MM.1S (cell line): ENCODE measurements at regions not wholly inside any gene's neighbourhood (a gene's known extent, or its start where the extent isn't known, plus 50 kb on each side); places are given as distances from the start of the nearest gene placed in this dataset.

Source experiments
- EZH2 ChIP-seq: fragments of 300-600 bp; sonication (generic); optimal IDR thresholded peaks from 2 replicates; pipeline ENCODE3; 2017; ENCODE audit warnings: low read depth, mild to moderate bottlenecking, antibody characterized with exemption, low read length, mixed read lengths
- TF ChIP-seq, protein P1 (sequence below): fragments of 300-600 bp; sonication (generic); IDR thresholded peaks from 2 replicates; pipeline ENCODE4 v1.5.1; 2016; ENCODE audit warnings: antibody characterized with exemption, low read length, mixed read lengths

DNA sequence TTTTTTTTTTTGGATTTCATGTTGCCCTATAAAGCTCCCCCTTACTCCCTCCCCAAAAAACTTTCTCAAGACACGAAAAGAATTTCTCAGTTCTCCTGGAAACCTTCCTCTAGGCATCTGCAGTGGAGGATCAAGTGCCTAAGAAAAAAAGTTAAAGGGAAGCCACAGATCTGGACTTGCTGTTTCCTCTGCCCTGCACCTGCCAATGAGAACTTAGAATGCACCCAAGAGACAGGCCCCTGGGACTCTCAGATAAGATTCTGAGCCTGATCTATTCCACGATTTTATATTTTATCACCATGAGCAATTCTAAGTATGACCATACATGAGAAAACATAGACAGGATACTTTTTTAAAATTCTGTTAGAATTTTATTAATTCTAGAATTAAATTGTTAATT, 728.9 kb downstream of the BCL11B start:
- TF ChIP-seq, protein P1, sequence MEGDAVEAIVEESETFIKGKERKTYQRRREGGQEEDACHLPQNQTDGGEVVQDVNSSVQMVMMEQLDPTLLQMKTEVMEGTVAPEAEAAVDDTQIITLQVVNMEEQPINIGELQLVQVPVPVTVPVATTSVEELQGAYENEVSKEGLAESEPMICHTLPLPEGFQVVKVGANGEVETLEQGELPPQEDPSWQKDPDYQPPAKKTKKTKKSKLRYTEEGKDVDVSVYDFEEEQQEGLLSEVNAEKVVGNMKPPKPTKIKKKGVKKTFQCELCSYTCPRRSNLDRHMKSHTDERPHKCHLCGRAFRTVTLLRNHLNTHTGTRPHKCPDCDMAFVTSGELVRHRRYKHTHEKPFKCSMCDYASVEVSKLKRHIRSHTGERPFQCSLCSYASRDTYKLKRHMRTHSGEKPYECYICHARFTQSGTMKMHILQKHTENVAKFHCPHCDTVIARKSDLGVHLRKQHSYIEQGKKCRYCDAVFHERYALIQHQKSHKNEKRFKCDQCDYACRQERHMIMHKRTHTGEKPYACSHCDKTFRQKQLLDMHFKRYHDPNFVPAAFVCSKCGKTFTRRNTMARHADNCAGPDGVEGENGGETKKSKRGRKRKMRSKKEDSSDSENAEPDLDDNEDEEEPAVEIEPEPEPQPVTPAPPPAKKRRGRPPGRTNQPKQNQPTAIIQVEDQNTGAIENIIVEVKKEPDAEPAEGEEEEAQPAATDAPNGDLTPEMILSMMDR = no peak
- no peak for TF ChIP-seq EZH2
